Endodermal cell (in vitro differentiated cells): ENCODE measurements at regions not wholly inside any gene's neighbourhood (a gene's known extent, or its start where the extent isn't known, plus 50 kb on each side); places are given as distances from the start of the nearest gene placed in this dataset.

Source experiments
- DNase-seq: peaks from one replicate; pipeline ENCODE4 v3.0.0-alpha.2; 2017
- H3K27ac ChIP-seq: 2 replicates; pipeline ENCODE4 v1.5.1; 2013; ENCODE audit warnings: mild to moderate bottlenecking, low read depth, low read length, moderate library complexity
- H3K27me3 ChIP-seq: 2 replicates; pipeline ENCODE4 v1.6.1; 2013; ENCODE audit warnings: mild to moderate bottlenecking, low read length, moderate library complexity; ENCODE audit not compliant: insufficient read depth, control insufficient read depth, poor library complexity, severe bottlenecking
- H3K36me3 ChIP-seq: 2 replicates; pipeline ENCODE4 v1.7.0; 2013; ENCODE audit warnings: mild to moderate bottlenecking, low read length, moderate library complexity; ENCODE audit not compliant: control insufficient read depth, insufficient read depth
- H3K4me1 ChIP-seq: one replicate; pipeline ENCODE4 v1.7.0; 2013; ENCODE audit warnings: low read length; ENCODE audit not compliant: control insufficient read depth, insufficient read depth
- H3K4me3 ChIP-seq: 2 replicates; pipeline ENCODE4 v1.5.1; 2013; ENCODE audit warnings: mild to moderate bottlenecking, low read length, moderate library complexity
- H3K9ac ChIP-seq: 2 replicates; pipeline ENCODE4 v1.6.1; 2013; ENCODE audit warnings: mild to moderate bottlenecking, low read length, moderate library complexity; ENCODE audit not compliant: poor library complexity, severe bottlenecking; ENCODE audit errors: extremely low read depth
- H3K9me3 ChIP-seq: 2 replicates; pipeline ENCODE4 v1.6.1; 2013; ENCODE audit warnings: mild to moderate bottlenecking, low read length, moderate library complexity; ENCODE audit not compliant: control insufficient read depth
- H3K27ac Mint-ChIP-seq: 2 replicates; pipeline ENCODE4 v1.8.0; 2020; ENCODE audit warnings: mixed read lengths
- H3K27me3 Mint-ChIP-seq: 2 replicates; pipeline ENCODE4 v1.8.0; 2021; ENCODE audit warnings: mild to moderate bottlenecking, mixed read lengths; ENCODE audit not compliant: insufficient read depth
- H3K36me3 Mint-ChIP-seq: 2 replicates; pipeline ENCODE4 v1.8.0; 2020; ENCODE audit warnings: low read depth, mixed read lengths
- H3K4me1 Mint-ChIP-seq: 2 replicates; pipeline ENCODE4 v1.8.0; 2020; ENCODE audit warnings: mixed read lengths
- H3K4me3 Mint-ChIP-seq: 2 replicates; pipeline ENCODE4 v1.8.0; 2020; ENCODE audit warnings: mild to moderate bottlenecking, moderate library complexity, mixed read lengths
- H3K9me3 Mint-ChIP-seq: 2 replicates; pipeline ENCODE4 v1.8.0; 2020; ENCODE audit warnings: mild to moderate bottlenecking, mixed read lengths
- CTCF ChIP-seq: fragments of 200-600 bp; sonication (generic); conservative IDR thresholded peaks from 2 replicates; pipeline ENCODE4 v1.5.0; 2021; ENCODE audit warnings: antibody characterized with exemption, mild to moderate bottlenecking
- WGBS, 2 experiments: methylation state at CpG; one replicate each; pipeline versions ENCODE4 v1.1.5 to v1.1.7; 2013; ENCODE audit warnings: missing lambda C conversion rate in 2 of 2, mixed read lengths in 1 of 2; ENCODE audit not compliant: insufficient coverage in 1 of 2, insufficient read length in 1 of 2; 5-methylcytosine and 5-hydroxymethylcytosine counted together

- no peaks in the 10 kb centered on the region for H3K9me3 ChIP-seq
- H3K27me3 Mint-ChIP-seq: peaks cover 15% of the 10 kb centered on the region
- DNase-seq: no peak
- H3K27ac Mint-ChIP-seq: no peak overlapping the region
- H3K36me3 ChIP-seq: no peaks in the 10 kb centered on the region
- H3K9me3 Mint-ChIP-seq: peaks cover 12% of the 10 kb centered on the region
- no peaks in the 10 kb centered on the region for H3K4me1 Mint-ChIP-seq
- TF ChIP-seq CTCF: no peak
- no peak overlapping the region for H3K9ac ChIP-seq
- H3K4me3 Mint-ChIP-seq: no peak overlapping the region
- no peak overlapping the region for H3K4me3 ChIP-seq
- no peaks in the 10 kb centered on the region for H3K36me3 Mint-ChIP-seq
- no peaks in the 10 kb centered on the region for H3K27me3 ChIP-seq
- no peak overlapping the region for H3K27ac ChIP-seq
- no peaks in the 10 kb centered on the region for H3K4me1 ChIP-seq
- 90 to 100% methylated on average over 1 to 4 of the region's 4 CpGs for WGBS, 2 experiments
These were observed 153.6 kb downstream of the QDPR start for GRCh38 chr4:17358241-17358640.

GRCh38 chr4:17356926-17357325 is 155.0 kb downstream of the QDPR start:
- Mint-ChIP-seq H3K27ac (no peak overlapping the region), H3K36me3 (no peaks in the 10 kb centered on the region), H3K27me3 (peaks cover 10% of the 10 kb centered on the region), H3K9me3 (peaks cover 12% of the 10 kb centered on the region), H3K4me1 (no peaks in the 10 kb centered on the region), H3K4me3 (no peak overlapping the region)
- DNase-seq: no peak
- Histone ChIP-seq H3K36me3 (no peaks in the 10 kb centered on the region), H3K4me1 (no peaks in the 10 kb centered on the region), H3K27ac (no peak overlapping the region), H3K9me3 (no peaks in the 10 kb centered on the region), H3K27me3 (no peaks in the 10 kb centered on the region), H3K9ac (no peak overlapping the region), H3K4me3 (no peak overlapping the region)
- no peak for TF ChIP-seq CTCF
- WGBS, 2 experiments: 80 to 93% methylated on average over 2 to 3 of the region's 3 CpGs

- Mint-ChIP-seq H3K9me3 (peaks cover 17% of the 10 kb centered on the region), H3K36me3 (no peaks in the 10 kb centered on the region), H3K4me1 (peaks cover 5% of the 10 kb centered on the region), H3K27ac (no peak overlapping the region), H3K27me3 (peaks cover 5% of the 10 kb centered on the region), H3K4me3 (no peak overlapping the region)
- H3K27ac ChIP-seq: no peak overlapping the region
- H3K36me3 ChIP-seq: no peaks in the 10 kb centered on the region
- no peak for DNase-seq
- no peaks in the 10 kb centered on the region for H3K4me1 ChIP-seq
- 86 to 94% methylated on average over 3 to 5 of the region's 5 CpGs for WGBS, 2 experiments
- no peak for TF ChIP-seq CTCF
- H3K9me3 ChIP-seq: peaks cover 9% of the 10 kb centered on the region
- no peaks in the 10 kb centered on the region for H3K27me3 ChIP-seq
- H3K9ac ChIP-seq: no peak overlapping the region
- H3K4me3 ChIP-seq: no peak overlapping the region
These were observed 159.5 kb downstream of the QDPR start for GRCh38 chr4:17352357-17352756.
